Stimulated activated naive CD8-positive, alpha-beta T cell treated with anti-CD3 and anti-CD28 coated beads, Interleukin-15, Interleukin-2, amounts not matched to agents 100 ng/mL and 50 ng/mL, for 24 hours (primary cell): ENCODE measurements at regions not wholly inside any gene's neighbourhood (a gene's known extent, or its start where the extent isn't known, plus 50 kb on each side); places are given as distances from the start of the nearest gene placed in this dataset.

Experiments used
- H3K27ac Mint-ChIP-seq: one replicate; pipeline ENCODE4 v1.8.0; 2021; ENCODE audit warnings: mild to moderate bottlenecking, mixed read lengths
- H3K27me3 Mint-ChIP-seq: one replicate; pipeline ENCODE4 v1.8.0; 2021; ENCODE audit warnings: mixed read lengths
- H3K36me3 Mint-ChIP-seq: one replicate; pipeline ENCODE4 v1.8.0; 2021; ENCODE audit warnings: low read depth, mixed read lengths
- H3K4me1 Mint-ChIP-seq: one replicate; pipeline ENCODE4 v1.8.0; 2021; ENCODE audit warnings: low read depth, mixed read lengths
- H3K4me3 Mint-ChIP-seq: one replicate; pipeline ENCODE4 v1.8.0; 2021; ENCODE audit warnings: mild to moderate bottlenecking, mixed read lengths
- H3K9me3 Mint-ChIP-seq: one replicate; pipeline ENCODE4 v1.8.0; 2021; ENCODE audit warnings: mixed read lengths

- peak overlapping the region; percentile 14 for H3K27ac Mint-ChIP-seq
- no peaks in the 10 kb centered on the region for H3K4me1 Mint-ChIP-seq
- no peak overlapping the region for H3K4me3 Mint-ChIP-seq
- peaks cover 3% of the 10 kb centered on the region for H3K27me3 Mint-ChIP-seq
- peaks cover 4% of the 10 kb centered on the region for H3K9me3 Mint-ChIP-seq
- H3K36me3 Mint-ChIP-seq, result no peaks in the 10 kb centered on the region
Observed at GRCh38 chr21:34305605-34306604, 57.9 kb upstream of the KCNE2 start.

DNA sequence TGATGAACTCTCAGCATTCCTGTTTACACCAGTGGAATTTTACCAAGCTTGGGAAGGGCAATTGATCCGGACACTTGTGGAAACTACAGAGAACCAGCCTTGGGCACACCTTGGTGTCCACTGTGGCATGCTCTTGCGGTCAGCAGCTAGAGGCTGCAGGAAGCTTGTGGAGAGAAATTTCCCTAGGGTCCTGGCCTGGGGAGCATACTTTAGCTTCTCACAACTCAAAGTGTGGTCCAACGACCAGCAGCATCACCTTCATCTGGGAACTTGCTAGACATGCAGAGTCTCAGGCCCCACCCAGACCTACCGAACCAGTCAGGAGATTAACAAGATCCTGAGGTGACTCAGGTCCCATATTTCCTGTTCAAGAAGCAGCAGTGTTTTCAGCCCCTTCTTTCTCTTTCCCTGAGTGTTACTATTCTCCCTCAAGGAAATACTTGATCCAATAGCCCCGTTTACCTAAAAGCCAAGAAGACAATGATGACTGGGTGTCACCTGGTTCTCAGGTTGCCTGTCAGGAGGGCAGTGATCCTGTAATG is 55.7 kb upstream of the KCNE2 start:
- Mint-ChIP-seq H3K4me1 (no peaks in the 10 kb centered on the region), H3K4me3 (no peak overlapping the region), H3K36me3 (no peaks in the 10 kb centered on the region), H3K27ac (no peak overlapping the region), H3K27me3 (peaks cover 3% of the 10 kb centered on the region), H3K9me3 (no peaks in the 10 kb centered on the region)

GRCh38 chr21:34311561-34312330 is 52.1 kb upstream of the KCNE2 start:
- peaks cover 3% of the 10 kb centered on the region for H3K27me3 Mint-ChIP-seq
- no peak overlapping the region for H3K27ac Mint-ChIP-seq
- H3K36me3 Mint-ChIP-seq, result no peaks in the 10 kb centered on the region
- no peaks in the 10 kb centered on the region for H3K9me3 Mint-ChIP-seq
- no peaks in the 10 kb centered on the region for H3K4me1 Mint-ChIP-seq
- no peak overlapping the region for H3K4me3 Mint-ChIP-seq

GRCh38 chr21:34313116-34313515 is 50.7 kb upstream of the KCNE2 start:
- Mint-ChIP-seq H3K36me3 (no peaks in the 10 kb centered on the region), H3K4me1 (no peaks in the 10 kb centered on the region), H3K27me3 (peaks cover 6% of the 10 kb centered on the region), H3K9me3 (no peaks in the 10 kb centered on the region), H3K27ac (no peak overlapping the region), H3K4me3 (no peak overlapping the region)
